Heart right ventricle (tissue), 16 donors: ENCODE measurements at regions not wholly inside any gene's neighbourhood (a gene's known extent, or its start where the extent isn't known, plus 50 kb on each side); places are given as distances from the start of the nearest gene placed in this dataset.
"Not testable (repeated sequence)": the region's sequence is repeated elsewhere in the genome, so short reads cannot be mapped to it uniquely, and the experiment has no call there.

Experiments
- ATAC-seq, 8 donors: fragments of 200-7000 bp; cut with Tn5 transposase; one replicate each; pipeline ENCODE4 v1.9.1; 2020; ENCODE audit warnings: mild to moderate bottlenecking in 8 of 8, moderate library complexity in 8 of 8, moderate number of reproducible peaks in 1 of 8
- DNase-seq, 2 donors: peaks; one replicate each; pipeline ENCODE4 v3.0.0-alpha.2; 2020
- H3K27ac ChIP-seq, 10 donors: fragments of 200-600 bp; sonication (generic) in 2 of 10; one replicate each; pipeline versions ENCODE4 v1.5.0 to v1.8.0; 2020 to 2022; ENCODE audit warnings: mild to moderate bottlenecking in 3 of 10
- H3K27me3 ChIP-seq, 7 donors: fragments of 200-600 bp; one replicate each; pipeline ENCODE4 v1.8.0; 2021 to 2022; ENCODE audit warnings: mild to moderate bottlenecking in 2 of 7
- H3K36me3 ChIP-seq, 9 donors: fragments of 200-600 bp; sonication (generic) in 1 of 9; one replicate each; pipeline versions ENCODE4 v1.5.0 to v1.8.0; 2020 to 2022; ENCODE audit warnings: mild to moderate bottlenecking in 2 of 9
- H3K4me1 ChIP-seq, 9 donors: fragments of 200-600 bp; sonication (generic) in 1 of 9; one replicate each; pipeline versions ENCODE4 v1.5.0 to v1.8.0; 2020 to 2022; ENCODE audit warnings: mild to moderate bottlenecking in 4 of 9
- H3K4me3 ChIP-seq, 10 donors: fragments of 200-600 bp; sonication (generic) in 2 of 10; one replicate each; pipeline versions ENCODE4 v1.5.0 to v1.8.0; 2020 to 2022; ENCODE audit warnings: mild to moderate bottlenecking in 7 of 10, moderate library complexity in 2 of 10
- H3K9me3 ChIP-seq, 11 donors: fragments of 200-600 bp in 10 of 11; sonication (generic) in 2 of 11; one replicate each; pipeline versions ENCODE4 v1.5.0 to v1.8.0; 2013 to 2022; ENCODE audit warnings: mild to moderate bottlenecking in 2 of 11, control low read depth in 1 of 11, moderate library complexity in 1 of 11
- CTCF ChIP-seq, 9 donors: fragments of 200-600 bp; sonication (generic) in 2 of 9; IDR thresholded peaks; one replicate each; pipeline versions ENCODE4 v1.5.0 to v1.8.0; 2021 to 2022; ENCODE audit warnings: antibody characterized with exemption in 9 of 9, mild to moderate bottlenecking in 5 of 9, moderate library complexity in 1 of 9
- WGBS, 2 donors: extraction: QIAGEN DNeasy Blood & Tissue Kit; methylation state at CpG; one replicate each; pipeline ENCODE4 v1.1.7; 2013; ENCODE audit warnings: inconsistent platforms in 1 of 2; 5-methylcytosine and 5-hydroxymethylcytosine counted together
- intact Hi-C, 10 donors: fragments of 100-400 bp; cut with DNase I; formaldehyde crosslinking; loops; one replicate each; pipeline versions ENCODE4 v1.11.1 to v1.14.2; 2022
- donor health status: Arrhythmogenic right ventricular cardiomyopathy.
- donor health status: ischemic (EF 13 %, LVEDD 7.1; RV severe dilation, severe dysfunction).
- donor health status: healthy with polysubstance abuse.
- donor health status: DM: no; HTN: yes; CAD: no.
- donor health status: DM: no; HTN: no; CAD: no.
- donor health status: ischemic (EF 25% LVEDD 6.9; RV normal size, moderate dysfunction).
- donor health status: ischemic (EF 25% LVEDD 5.7; RV mildly dilated, moderate dysfunction).
- donor health status: healthy.
- donor health status: DM: yes; HTN: yes; CAD: no.
- donor health status: Ischemic cardiomyopathy.
- donor health status: ischemic (EF 35%, LVEDD 5.7; RV mildly dilated, moderate dysfunction).
- donor health status: nonischemic (EF 11% LVEDD 7.7; RV severe dilation, severe dysfunction).
- donor health status: DM: yes; HTN: yes; CAD: no.
- donor health status: PGD.
- donor health status: ischemic (EF 29% LVEDD 5.4; RV normal size, mild dysfunction).
- donor health status: nonischemic (EF 23%, LVEDD 6.1; RV moderate dilation, normal function).

GRCh38 chr1:55444667-55445066 lies 229.5 kb upstream of the USP24 start:
- no peak for TF ChIP-seq CTCF (IDR thresholded peaks at IDR 0.05)
- peak overlapping the region in 5 of 10 donors; percentile 38 to 66 (median 55) for H3K27ac ChIP-seq
- H3K27me3 ChIP-seq, result no peaks in the 10 kb centered on the region
- 77 to 85% methylated on average over 1 of the region's 1 CpG for WGBS, 2 donors
- H3K4me1 ChIP-seq, result peaks cover 0 to 17% (median 4%) of the 10 kb centered on the region in 9 donors
- no peak for DNase-seq
- no peaks in the 10 kb centered on the region for H3K9me3 ChIP-seq
- no peaks in the 10 kb centered on the region for H3K36me3 ChIP-seq
- no peak for ATAC-seq
- no peak overlapping the region for H3K4me3 ChIP-seq
- intact Hi-C loops, result no loop called here

DNA sequence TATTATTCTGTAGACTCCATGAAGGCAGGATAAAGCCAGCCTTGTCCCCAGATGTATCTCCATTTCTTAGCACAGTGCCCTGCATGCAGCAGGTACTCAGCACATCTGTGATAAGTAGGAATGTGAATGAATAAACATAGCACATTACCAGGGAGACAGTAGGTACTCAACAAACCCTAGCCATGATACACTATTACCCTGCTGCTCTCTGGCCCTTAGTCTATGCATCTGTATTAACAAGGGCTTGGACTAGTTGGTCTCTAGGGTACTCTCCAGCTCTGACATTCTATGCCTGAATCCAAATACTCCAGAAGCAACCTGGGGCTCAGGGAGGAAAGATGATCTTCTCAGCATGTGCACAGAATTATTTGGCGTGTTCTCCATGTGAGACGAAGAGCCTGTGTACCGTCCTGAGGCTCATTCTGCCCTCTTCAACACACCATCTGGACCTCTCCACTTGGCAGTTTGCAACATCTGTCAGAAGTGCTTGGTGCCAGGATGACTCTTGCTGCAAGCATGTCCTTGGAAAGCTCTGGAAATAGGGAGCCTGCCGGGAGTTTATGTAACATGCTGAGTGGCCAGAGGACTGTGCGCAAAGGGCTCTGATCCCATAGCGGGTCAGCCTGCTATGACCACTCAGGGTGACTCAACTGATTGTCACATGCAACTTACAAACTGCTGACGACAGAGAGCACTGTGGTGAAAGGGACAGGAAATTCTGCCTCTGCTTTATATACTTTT lies 228.2 kb upstream of the USP24 start:
- peak; percentile 96 to 99 (median 98) for ATAC-seq
- H3K4me3 ChIP-seq, result no peak overlapping the region
- WGBS, 2 donors, result 51 to 57% methylated on average over 7 of the region's 7 CpGs
- H3K36me3 ChIP-seq, result no peaks in the 10 kb centered on the region
- no peaks in the 10 kb centered on the region for H3K9me3 ChIP-seq
- no peaks in the 10 kb centered on the region for H3K27me3 ChIP-seq
- peak overlapping the region in 5 of 10 donors; percentile 28 to 60 (median 44) for H3K27ac ChIP-seq
- peak in 1 of 9 donors; percentile 17 for TF ChIP-seq CTCF (IDR thresholded peaks at IDR 0.05)
- DNase-seq, result peak; percentile 44 to 77
- H3K4me1 ChIP-seq, result peaks cover 0 to 17% (median 4%) of the 10 kb centered on the region in 9 donors
- intact Hi-C loops, result no loop called here

GRCh38 chr1:55441489-55441888 lies 226.3 kb upstream of the USP24 start:
- peaks cover 0 to 17% (median 4%) of the 10 kb centered on the region in 9 donors for H3K4me1 ChIP-seq
- no peak overlapping the region for H3K4me3 ChIP-seq
- H3K27ac ChIP-seq, result no peak overlapping the region
- H3K36me3 ChIP-seq, result no peaks in the 10 kb centered on the region
- ATAC-seq (no peak), DNase-seq (no peak)
- H3K9me3 ChIP-seq, result no peaks in the 10 kb centered on the region
- intact Hi-C loops, result no loop called here
- TF ChIP-seq CTCF (IDR thresholded peaks at IDR 0.05), result no peak
- 68 to 75% methylated on average over 1 of the region's 1 CpG for WGBS, 2 donors
- no peaks in the 10 kb centered on the region for H3K27me3 ChIP-seq

GRCh38 chr1:55437692-55438091 lies 222.5 kb upstream of the USP24 start:
- Histone ChIP-seq H3K36me3 (no peaks in the 10 kb centered on the region), H3K27ac (no peak overlapping the region), H3K9me3 (peaks cover 0 to 24% (median 0%) of the 10 kb centered on the region in 11 donors), H3K4me3 (no peak overlapping the region), H3K4me1 (no peaks in the 10 kb centered on the region), H3K27me3 (no peaks in the 10 kb centered on the region)
- TF ChIP-seq CTCF (IDR thresholded peaks at IDR 0.05), result no peak
- no peak for ATAC-seq
- DNase-seq, result no peak
- 0 to 37% methylated on average over 2 of the region's 2 CpGs for WGBS, 2 donors
- intact Hi-C loops, result no loop called here

DNA sequence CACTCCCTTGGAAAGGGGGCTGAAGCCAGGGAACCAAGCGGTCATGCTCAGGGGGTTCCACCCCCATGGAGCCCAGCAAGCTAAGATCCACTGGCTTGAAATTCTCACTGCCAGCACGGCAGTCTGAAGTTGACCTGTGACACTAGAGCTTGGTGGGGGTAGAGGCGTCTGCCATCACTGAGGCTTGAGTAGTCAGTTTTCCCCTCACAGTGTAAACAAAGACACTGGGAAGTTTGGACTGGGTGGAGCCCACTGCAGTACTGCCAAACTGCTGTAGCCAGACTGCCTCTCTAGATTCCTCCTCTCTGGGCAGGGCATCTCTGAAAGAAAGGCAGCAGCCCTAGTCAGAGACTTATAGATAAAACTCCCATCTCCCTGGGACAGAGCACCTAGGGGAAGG lies 215.6 kb upstream of the USP24 start:
- H3K4me3 ChIP-seq, DNase-seq, H3K36me3 ChIP-seq, H3K27ac ChIP-seq, intact Hi-C loops, ATAC-seq, H3K27me3 ChIP-seq: not testable (repeated sequence)
- Histone ChIP-seq H3K4me1 (peaks cover 0 to 17% (median 0%) of the 10 kb centered on the region in 9 donors), H3K9me3 (peaks cover 0 to 27% (median 0%) of the 10 kb centered on the region in 11 donors)
- 78 to 86% methylated on average over 3 of the region's 3 CpGs for WGBS, 2 donors

GRCh38 chr1:55430206-55430605 lies 215.0 kb upstream of the USP24 start:
- 93 to 94% methylated on average over 8 of the region's 8 CpGs for WGBS, 2 donors
- Histone ChIP-seq H3K9me3 (peaks cover 0 to 24% (median 0%) of the 10 kb centered on the region in 11 donors), H3K27ac (peak overlapping the region in 1 of 10 donors; percentile 48), H3K4me1 (peaks cover 0 to 17% (median 0%) of the 10 kb centered on the region in 9 donors)
- H3K4me3 ChIP-seq, H3K36me3 ChIP-seq, H3K27me3 ChIP-seq, DNase-seq, intact Hi-C loops, ATAC-seq: not testable (repeated sequence)
